ENCODE measurements at regions not wholly inside any gene's neighbourhood (a gene's known extent, or its start where the extent isn't known, plus 50 kb on each side); places are given as distances from the start of the nearest gene placed in this dataset.

- TF ChIP-seq CTCF (IDR thresholded peaks at IDR 0.05) (no peak), POLR2A (IDR thresholded peaks at IDR 0.05) (no peak)
Observed at GRCh38 chr13:50617134-50617721, 226.3 kb downstream of the DLEU7 start.

Data from ovary (tissue), 3 donors.